B cell (primary cell): ENCODE measurements at regions not wholly inside any gene's neighbourhood (a gene's known extent, or its start where the extent isn't known, plus 50 kb on each side); places are given as distances from the start of the nearest gene placed in this dataset.

Source experiments
- CTCF ChIP-seq: fragments of 200-600 bp; IDR thresholded peaks from one replicate; pipeline ENCODE4 v1.8.0; 2022; ENCODE audit warnings: antibody characterized with exemption, mild to moderate bottlenecking
- EZH2 ChIP-seq: IDR thresholded peaks from 2 replicates; pipeline ENCODE4 v1.6.1; 2012; ENCODE audit warnings: borderline replicate concordance, low read depth, mild to moderate bottlenecking, moderate library complexity, low read length; ENCODE audit not compliant: insufficient read depth, poor library complexity, severe bottlenecking

- TF ChIP-seq CTCF (no peak), EZH2 (no peak)
Observed at GRCh38 chr4:165583341-165583740, 204.5 kb downstream of the CPE start.
